GM12878 (cell line): ENCODE measurements at regions not wholly inside any gene's neighbourhood (a gene's known extent, or its start where the extent isn't known, plus 50 kb on each side); places are given as distances from the start of the nearest gene placed in this dataset.

Experiments
- CHD2 ChIP-seq: IDR thresholded peaks from 2 replicates; pipeline ENCODE4 v1.6.1; 2011; ENCODE audit warnings: low read depth, low read length, improper control_type of control experiment, borderline replicate concordance
- RAD21 ChIP-seq: IDR thresholded peaks from 2 replicates; pipeline ENCODE4 v1.6.1; 2011; ENCODE audit warnings: mild to moderate bottlenecking, low read depth, low read length, moderate library complexity; ENCODE audit not compliant: insufficient read depth
- RFX5 ChIP-seq: IDR thresholded peaks from 2 replicates; pipeline ENCODE4 v1.6.1; 2011; ENCODE audit warnings: low read depth, low read length, improper control_type of control experiment
- TF ChIP-seq, protein P1 (sequence below), 3 experiments: IDR thresholded peaks in 2 of 3; conservative IDR thresholded peaks in 1 of 3; 2 replicates each; pipeline ENCODE4 v1.5.1; 2011; ENCODE audit warnings: low read depth in 3 of 3, low read length in 3 of 3, mild to moderate bottlenecking in 3 of 3, control low read depth in 2 of 3, moderate library complexity in 2 of 3, inconsistent platforms in 1 of 3, mixed read lengths in 1 of 3; ENCODE audit not compliant: control insufficient read depth in 2 of 3, insufficient read depth in 1 of 3; ENCODE audit errors: extremely low read depth in 1 of 3

DNA sequence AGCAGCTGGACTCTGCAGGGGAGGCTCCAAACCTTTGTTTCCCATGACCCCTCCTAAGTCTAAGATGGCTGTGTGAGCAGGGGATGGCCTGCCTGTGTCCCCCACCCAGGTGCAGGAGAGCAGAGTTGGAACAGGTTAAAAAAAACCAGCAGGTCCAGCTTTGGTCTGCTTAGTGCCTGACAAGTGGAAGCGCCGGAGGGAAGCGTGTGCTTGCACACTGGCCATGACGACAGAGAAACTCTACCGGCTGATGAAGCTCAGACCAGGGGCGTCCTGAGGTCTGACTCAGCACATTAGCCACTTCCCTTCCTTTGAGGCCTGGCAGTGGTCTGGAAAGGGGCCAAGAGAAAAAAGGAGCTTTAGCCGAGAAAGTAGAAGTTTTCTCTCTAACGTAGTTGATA lies 280.1 kb downstream of the VRK1 start:
- no peak for TF ChIP-seq RFX5
- TF ChIP-seq RAD21 = no peak
- TF ChIP-seq, protein P1, sequence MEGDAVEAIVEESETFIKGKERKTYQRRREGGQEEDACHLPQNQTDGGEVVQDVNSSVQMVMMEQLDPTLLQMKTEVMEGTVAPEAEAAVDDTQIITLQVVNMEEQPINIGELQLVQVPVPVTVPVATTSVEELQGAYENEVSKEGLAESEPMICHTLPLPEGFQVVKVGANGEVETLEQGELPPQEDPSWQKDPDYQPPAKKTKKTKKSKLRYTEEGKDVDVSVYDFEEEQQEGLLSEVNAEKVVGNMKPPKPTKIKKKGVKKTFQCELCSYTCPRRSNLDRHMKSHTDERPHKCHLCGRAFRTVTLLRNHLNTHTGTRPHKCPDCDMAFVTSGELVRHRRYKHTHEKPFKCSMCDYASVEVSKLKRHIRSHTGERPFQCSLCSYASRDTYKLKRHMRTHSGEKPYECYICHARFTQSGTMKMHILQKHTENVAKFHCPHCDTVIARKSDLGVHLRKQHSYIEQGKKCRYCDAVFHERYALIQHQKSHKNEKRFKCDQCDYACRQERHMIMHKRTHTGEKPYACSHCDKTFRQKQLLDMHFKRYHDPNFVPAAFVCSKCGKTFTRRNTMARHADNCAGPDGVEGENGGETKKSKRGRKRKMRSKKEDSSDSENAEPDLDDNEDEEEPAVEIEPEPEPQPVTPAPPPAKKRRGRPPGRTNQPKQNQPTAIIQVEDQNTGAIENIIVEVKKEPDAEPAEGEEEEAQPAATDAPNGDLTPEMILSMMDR (IDR thresholded peaks at IDR 0.05 in 2 of 3, conservative IDR thresholded peaks at IDR 0.05 in 1 of 3; ENCODE audit: control insufficient read depth in 2 of 3, extremely low read depth in 1 of 3, insufficient read depth in 1 of 3, low read depth in 3 of 3, low read length in 3 of 3) = no peak
- TF ChIP-seq CHD2 = no peak
